ENCODE measurements at regions not wholly inside any gene's neighbourhood (a gene's known extent, or its start where the extent isn't known, plus 50 kb on each side); places are given as distances from the start of the nearest gene placed in this dataset.
"Not testable (repeated sequence)": the region's sequence is repeated elsewhere in the genome, so short reads cannot be mapped to it uniquely, and the experiment has no call there.

GRCh38 chr9:61817127-61817705 is 627.4 kb downstream of the SPATA31A7 start:
- H3K4me3 ChIP-seq (replicated peaks; ENCODE audit: low read depth, low read length); DNase-seq (ENCODE audit: extremely low read depth, insufficient read length); H3K27me3 ChIP-seq (replicated peaks; ENCODE audit: control insufficient read depth, insufficient read depth, low read length); H3K36me3 ChIP-seq (ENCODE audit: control insufficient read depth, insufficient read depth, low read length): not testable (repeated sequence)

- not testable (repeated sequence) for H3K36me3 ChIP-seq (ENCODE audit: control insufficient read depth, insufficient read depth, low read length); DNase-seq (ENCODE audit: extremely low read depth, insufficient read length); H3K4me3 ChIP-seq (replicated peaks; ENCODE audit: low read depth, low read length); H3K27me3 ChIP-seq (replicated peaks; ENCODE audit: control insufficient read depth, insufficient read depth, low read length)
These were observed 663.9 kb downstream of the SPATA31A7 start for GRCh38 chr9:61853624-61854259.

- not testable (repeated sequence) for H3K27me3 ChIP-seq (replicated peaks; ENCODE audit: control insufficient read depth, insufficient read depth, low read length); DNase-seq (ENCODE audit: extremely low read depth, insufficient read length); H3K36me3 ChIP-seq (ENCODE audit: control insufficient read depth, insufficient read depth, low read length)
- 0 out of 2 replicates have a peak overlapping the region, but pooled peaks have one; percentile 22 for H3K4me3 ChIP-seq (replicated peaks; ENCODE audit: low read depth, low read length)
These were observed 664.4 kb downstream of the SPATA31A7 start for GRCh38 chr9:61854260-61854640.

- H3K4me3 ChIP-seq (replicated peaks; ENCODE audit: low read depth, low read length); DNase-seq (ENCODE audit: extremely low read depth, insufficient read length); H3K27me3 ChIP-seq (replicated peaks; ENCODE audit: control insufficient read depth, insufficient read depth, low read length); H3K36me3 ChIP-seq (ENCODE audit: control insufficient read depth, insufficient read depth, low read length): not testable (repeated sequence)
These were observed 666.4 kb downstream of the SPATA31A7 start for GRCh38 chr9:61856283-61856682.

- not testable (repeated sequence) for DNase-seq (ENCODE audit: extremely low read depth, insufficient read length); H3K4me3 ChIP-seq (replicated peaks; ENCODE audit: low read depth, low read length); H3K27me3 ChIP-seq (replicated peaks; ENCODE audit: control insufficient read depth, insufficient read depth, low read length)
These were observed 667.1 kb downstream of the SPATA31A7 start for GRCh38 chr9:61856858-61857453.

GRCh38 chr9:61857709-61858351 is 668.0 kb downstream of the SPATA31A7 start:
- H3K4me3 ChIP-seq (replicated peaks; ENCODE audit: low read depth, low read length); H3K36me3 ChIP-seq (ENCODE audit: control insufficient read depth, insufficient read depth, low read length); H3K27me3 ChIP-seq (replicated peaks; ENCODE audit: control insufficient read depth, insufficient read depth, low read length); DNase-seq (ENCODE audit: extremely low read depth, insufficient read length): not testable (repeated sequence)

More at GRCh38 chr9:61856858-61857453, 667.1 kb downstream of the SPATA31A7 start:
- H3K36me3 ChIP-seq (ENCODE audit: control insufficient read depth, insufficient read depth, low read length): not testable (repeated sequence)

- H3K36me3 ChIP-seq (ENCODE audit: control insufficient read depth, insufficient read depth, low read length); DNase-seq (ENCODE audit: extremely low read depth, insufficient read length); H3K27me3 ChIP-seq (replicated peaks; ENCODE audit: control insufficient read depth, insufficient read depth, low read length); H3K4me3 ChIP-seq (replicated peaks; ENCODE audit: low read depth, low read length): not testable (repeated sequence)
These were observed 672.7 kb downstream of the SPATA31A7 start for GRCh38 chr9:61862431-61862971.

- not testable (repeated sequence) for H3K36me3 ChIP-seq (ENCODE audit: control insufficient read depth, insufficient read depth, low read length); H3K27me3 ChIP-seq (replicated peaks; ENCODE audit: control insufficient read depth, insufficient read depth, low read length); DNase-seq (ENCODE audit: extremely low read depth, insufficient read length); H3K4me3 ChIP-seq (replicated peaks; ENCODE audit: low read depth, low read length)
These were observed 674.6 kb downstream of the SPATA31A7 start for GRCh38 chr9:61864463-61864862.

- not testable (repeated sequence) for H3K4me3 ChIP-seq (replicated peaks; ENCODE audit: low read depth, low read length); H3K36me3 ChIP-seq (ENCODE audit: control insufficient read depth, insufficient read depth, low read length); DNase-seq (ENCODE audit: extremely low read depth, insufficient read length); H3K27me3 ChIP-seq (replicated peaks; ENCODE audit: control insufficient read depth, insufficient read depth, low read length)
These were observed 679.1 kb downstream of the SPATA31A7 start for GRCh38 chr9:61868965-61869364.

- not testable (repeated sequence) for H3K36me3 ChIP-seq (ENCODE audit: control insufficient read depth, insufficient read depth, low read length); H3K4me3 ChIP-seq (replicated peaks; ENCODE audit: low read depth, low read length); H3K27me3 ChIP-seq (replicated peaks; ENCODE audit: control insufficient read depth, insufficient read depth, low read length); DNase-seq (ENCODE audit: extremely low read depth, insufficient read length)
These were observed 682.5 kb downstream of the SPATA31A7 start for GRCh38 chr9:61872329-61872728.

Data from GM06990 (cell line).